H9 (cell line): ENCODE measurements at regions not wholly inside any gene's neighbourhood (a gene's known extent, or its start where the extent isn't known, plus 50 kb on each side); places are given as distances from the start of the nearest gene placed in this dataset.

Experiments used
- DNase-seq: peaks from one replicate; pipeline ENCODE4 v3.0.0-alpha.2; 2017
- H2AFZ ChIP-seq: one replicate; pipeline ENCODE4 v1.6.1; 2013; ENCODE audit warnings: mild to moderate bottlenecking, low read length, control low read depth, moderate library complexity
- H2AK5ac ChIP-seq: 2 replicates; pipeline ENCODE4 v1.6.1; 2013; ENCODE audit warnings: low read length, control low read depth, mixed read lengths; ENCODE audit not compliant: insufficient read length
- H2BK120ac ChIP-seq: one replicate; pipeline ENCODE4 v1.6.1; 2013; ENCODE audit warnings: low read depth, mild to moderate bottlenecking, low read length, control low read depth, inconsistent platforms; ENCODE audit not compliant: poor library complexity, severe bottlenecking
- H2BK12ac ChIP-seq: 2 replicates; pipeline ENCODE4 v1.6.1; 2013; ENCODE audit warnings: low read length, control low read depth, mixed read lengths, low read depth; ENCODE audit not compliant: insufficient read length
- H2BK15ac ChIP-seq: 2 replicates; pipeline ENCODE4 v1.6.1; 2013; ENCODE audit warnings: low read depth, low read length, control low read depth
- H2BK20ac ChIP-seq: one replicate; pipeline ENCODE4 v1.6.1; 2013; ENCODE audit warnings: low read depth, mild to moderate bottlenecking, low read length, control low read depth, inconsistent platforms; ENCODE audit not compliant: poor library complexity, severe bottlenecking
- H2BK5ac ChIP-seq: 2 replicates; pipeline ENCODE4 v1.6.1; 2013; ENCODE audit warnings: low read length, control low read depth, mixed read lengths; ENCODE audit not compliant: insufficient read length
- H3K14ac ChIP-seq: 2 replicates; pipeline ENCODE4 v1.6.1; 2013; ENCODE audit warnings: low read length, control low read depth; ENCODE audit not compliant: insufficient read depth
- H3K18ac ChIP-seq: 2 replicates; pipeline ENCODE4 v1.6.1; 2013; ENCODE audit warnings: low read depth, mild to moderate bottlenecking, mixed read lengths, low read length, control low read depth; ENCODE audit not compliant: insufficient read length
- H3K23ac ChIP-seq: 2 replicates; pipeline ENCODE4 v1.6.1; 2013; ENCODE audit warnings: low read length, control low read depth, mixed read lengths, low read depth; ENCODE audit not compliant: insufficient read length
- H3K23me2 ChIP-seq: 2 replicates; pipeline ENCODE4 v1.6.1; 2013; ENCODE audit warnings: low read depth, mild to moderate bottlenecking, mixed read lengths, low read length, control low read depth; ENCODE audit not compliant: insufficient read length, poor library complexity, severe bottlenecking
- H3K27ac ChIP-seq: 2 replicates; pipeline ENCODE4 v1.5.1; 2013; ENCODE audit warnings: low read length, control low read depth, mixed read lengths, low read depth; ENCODE audit not compliant: insufficient read length
- H3K27me3 ChIP-seq: 2 replicates; pipeline ENCODE4 v1.6.1; 2013; ENCODE audit warnings: low read length, control low read depth, inconsistent platforms; ENCODE audit not compliant: insufficient read depth
- H3K4ac ChIP-seq: 2 replicates; pipeline ENCODE4 v1.6.1; 2013; ENCODE audit warnings: low read depth, mild to moderate bottlenecking, control low read depth, inconsistent platforms, low read length, moderate library complexity
- H3K4me1 ChIP-seq: 2 replicates; pipeline ENCODE4 v1.6.1; 2013; ENCODE audit warnings: low read length, control low read depth, inconsistent platforms; ENCODE audit not compliant: insufficient read depth
- H3K4me2 ChIP-seq: 2 replicates; pipeline ENCODE4 v1.6.1; 2013; ENCODE audit warnings: low read length, control low read depth, mixed read lengths; ENCODE audit not compliant: insufficient read length, insufficient read depth
- H3K56ac ChIP-seq: 2 replicates; pipeline ENCODE4 v1.6.1; 2013; ENCODE audit warnings: low read depth, mild to moderate bottlenecking, mixed read lengths, low read length, control low read depth; ENCODE audit not compliant: insufficient read length
- H3K79me1 ChIP-seq: 2 replicates; pipeline ENCODE4 v1.6.1; 2013; ENCODE audit warnings: low read depth, mild to moderate bottlenecking, moderate library complexity, low read length, control low read depth, inconsistent platforms; ENCODE audit not compliant: insufficient read depth, poor library complexity, severe bottlenecking
- H3K79me2 ChIP-seq: 2 replicates; pipeline ENCODE4 v1.6.1; 2013; ENCODE audit warnings: low read length, control low read depth, inconsistent platforms; ENCODE audit not compliant: insufficient read depth
- H3K9ac ChIP-seq: 2 replicates; pipeline ENCODE4 v1.6.1; 2013; ENCODE audit warnings: low read length, control low read depth, mixed read lengths; ENCODE audit not compliant: insufficient read length; ENCODE audit errors: extremely low read depth
- H3K9me3 ChIP-seq: one replicate; pipeline ENCODE4 v1.6.1; 2013; ENCODE audit warnings: low read depth, low read length, inconsistent platforms; ENCODE audit not compliant: control insufficient read depth
- H3T11ph ChIP-seq: one replicate; pipeline ENCODE4 v1.6.1; 2013; ENCODE audit warnings: mild to moderate bottlenecking, low read length, control low read depth, inconsistent platforms
- H4K20me1 ChIP-seq: one replicate; pipeline ENCODE4 v1.6.1; 2013; ENCODE audit not compliant: control insufficient read depth, insufficient read length, insufficient read depth
- H4K5ac ChIP-seq: 2 replicates; pipeline ENCODE4 v1.6.1; 2013; ENCODE audit warnings: low read depth, mild to moderate bottlenecking, mixed read lengths, low read length, control low read depth; ENCODE audit not compliant: insufficient read length
- H4K8ac ChIP-seq: replicated peaks from 2 replicates; pipeline ENCODE4 v1.6.1; 2013; ENCODE audit warnings: low read length, control low read depth, mixed read lengths, low read depth; ENCODE audit not compliant: insufficient read length
- H4K91ac ChIP-seq: 2 replicates; pipeline ENCODE4 v1.6.1; 2013; ENCODE audit warnings: low read depth, mild to moderate bottlenecking, moderate library complexity, mixed read lengths, low read length, control low read depth; ENCODE audit not compliant: insufficient read length
- H3K27ac Mint-ChIP-seq, 3 experiments: 2 replicates in 2 of 3; 3 replicates in 1 of 3; pipeline ENCODE4 v1.8.0; 2020 to 2021; ENCODE audit warnings: mixed read lengths in 3 of 3, mild to moderate bottlenecking in 1 of 3, moderate library complexity in 1 of 3
- H3K27me3 Mint-ChIP-seq: 2 replicates; pipeline ENCODE4 v1.8.0; 2021; ENCODE audit warnings: low read depth, mild to moderate bottlenecking, moderate library complexity, mixed read lengths
- H3K36me3 Mint-ChIP-seq, 3 experiments: 2 replicates in 2 of 3; 3 replicates in 1 of 3; pipeline ENCODE4 v1.8.0; 2020 to 2021; ENCODE audit warnings: low read depth in 3 of 3, mixed read lengths in 3 of 3; ENCODE audit not compliant: insufficient read depth in 1 of 3
- H3K4me1 Mint-ChIP-seq, 2 experiments: 2 replicates each; pipeline ENCODE4 v1.8.0; 2020; ENCODE audit warnings: mixed read lengths in 2 of 2
- H3K4me3 Mint-ChIP-seq, 2 experiments: 2 replicates in 1 of 2; 3 replicates in 1 of 2; pipeline ENCODE4 v1.8.0; 2020 to 2021; ENCODE audit warnings: mild to moderate bottlenecking in 2 of 2, mixed read lengths in 2 of 2, moderate library complexity in 1 of 2
- H3K9me3 Mint-ChIP-seq, 2 experiments: 2 replicates in 1 of 2; 3 replicates in 1 of 2; pipeline ENCODE4 v1.8.0; 2020; ENCODE audit warnings: mild to moderate bottlenecking in 2 of 2, mixed read lengths in 2 of 2, moderate library complexity in 1 of 2
- CTCF ChIP-seq: fragments of 200-600 bp; sonication (generic); conservative IDR thresholded peaks from 3 replicates; pipeline ENCODE4 v1.8.0; 2021; ENCODE audit warnings: antibody characterized with exemption, mild to moderate bottlenecking
- WGBS: extraction: QIAGEN DNeasy Blood & Tissue Kit; methylation state at CpG from one replicate; pipeline ENCODE4 v1.1.7; 2013; ENCODE audit warnings: missing lambda C conversion rate, low lambda C conversion rate, mixed read lengths; ENCODE audit not compliant: insufficient read length; ENCODE audit errors: extremely low coverage; 5-methylcytosine and 5-hydroxymethylcytosine counted together

- H4K20me1 ChIP-seq: no peaks in the 10 kb centered on the region
- H4K8ac ChIP-seq: no peak overlapping the region
- H3K27me3 Mint-ChIP-seq: no peaks in the 10 kb centered on the region
- TF ChIP-seq CTCF: no peak
- H3K9me3 Mint-ChIP-seq: no peaks in the 10 kb centered on the region
- no peak overlapping the region for H3K9ac ChIP-seq
- no peak overlapping the region for H3K56ac ChIP-seq
- H3K4me1 Mint-ChIP-seq: 0 out of 4 replicates have a peak, but pooled peaks cover 0 to 2% of the 10 kb centered on the region in 2 experiments
- H3K9me3 ChIP-seq: no peaks in the 10 kb centered on the region
- DNase-seq: no peak
- H2BK120ac ChIP-seq: no peak overlapping the region
- WGBS: no CpG with 5 or more reads among the region's 1 CpG
- H3K79me2 ChIP-seq: no peaks in the 10 kb centered on the region
- H2BK12ac ChIP-seq: no peak overlapping the region
- no peaks in the 10 kb centered on the region for H3K23me2 ChIP-seq
- no peak overlapping the region for H3K14ac ChIP-seq
- no peak overlapping the region for H3K18ac ChIP-seq
- no peak overlapping the region for H3K4me3 Mint-ChIP-seq
- no peak overlapping the region for H2AK5ac ChIP-seq
- no peak overlapping the region for H3K27ac Mint-ChIP-seq
- H2BK20ac ChIP-seq: no peak overlapping the region
- H2BK5ac ChIP-seq: no peak overlapping the region
- no peak overlapping the region for H4K91ac ChIP-seq
- no peak overlapping the region for H3K23ac ChIP-seq
- H3K27me3 ChIP-seq: no peaks in the 10 kb centered on the region
- no peaks in the 10 kb centered on the region for H3K79me1 ChIP-seq
- no peak overlapping the region for H3K27ac ChIP-seq
- H2BK15ac ChIP-seq: no peak overlapping the region
- no peak overlapping the region for H3K4ac ChIP-seq
- no peaks in the 10 kb centered on the region for H3K36me3 Mint-ChIP-seq
- H2AFZ ChIP-seq: no peak overlapping the region
- H4K5ac ChIP-seq: no peak overlapping the region
- H3T11ph ChIP-seq: no peak overlapping the region
- no peak overlapping the region for H3K4me2 ChIP-seq
- H3K4me1 ChIP-seq: no peaks in the 10 kb centered on the region
Observed at GRCh38 chr13:90997951-90998350, 349.5 kb upstream of the MIR17HG start.
